HS-27A (cell line): ENCODE measurements at regions not wholly inside any gene's neighbourhood (a gene's known extent, or its start where the extent isn't known, plus 50 kb on each side); places are given as distances from the start of the nearest gene placed in this dataset.
"Not testable (repeated sequence)": the region's sequence is repeated elsewhere in the genome, so short reads cannot be mapped to it uniquely, and the experiment has no call there.

Experiments used
- DNase-seq: peaks from one replicate; pipeline ENCODE4 v3.0.0-alpha.2; 2012; ENCODE audit warnings: low read depth, missing footprints

DNA sequence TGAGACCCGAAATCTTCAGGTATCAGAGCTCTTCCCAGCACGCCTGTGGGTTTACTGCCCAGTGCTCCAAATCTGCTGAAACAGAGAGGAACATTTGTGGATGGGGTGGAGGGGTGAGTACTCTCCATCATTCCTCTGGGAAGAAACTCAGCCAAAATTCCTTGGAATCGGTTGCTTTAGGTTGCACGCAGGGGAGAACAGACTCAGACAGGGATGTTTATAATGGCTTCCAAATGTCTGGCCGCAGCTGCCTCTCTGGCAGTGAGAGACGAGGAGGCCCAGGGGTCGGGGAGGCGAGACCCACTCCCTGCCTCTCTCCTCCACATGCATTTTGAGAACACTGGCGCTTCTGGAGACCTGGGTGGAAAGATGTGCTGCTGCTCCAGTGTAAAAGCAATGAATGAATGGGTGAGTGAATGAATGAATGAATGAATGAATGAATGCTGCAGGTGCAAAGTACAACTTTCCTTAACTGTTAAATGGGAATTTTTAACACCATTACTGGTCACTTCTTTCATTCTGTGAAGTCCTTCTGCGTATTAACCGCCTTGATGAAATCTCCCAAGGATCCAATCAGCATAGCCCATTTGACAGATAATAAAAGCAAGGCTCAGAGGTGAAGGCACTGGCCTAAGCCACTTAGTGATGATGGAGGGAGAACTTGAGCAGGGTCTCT is 437.4 kb downstream of the MIAT start:
- no peak for DNase-seq

DNA sequence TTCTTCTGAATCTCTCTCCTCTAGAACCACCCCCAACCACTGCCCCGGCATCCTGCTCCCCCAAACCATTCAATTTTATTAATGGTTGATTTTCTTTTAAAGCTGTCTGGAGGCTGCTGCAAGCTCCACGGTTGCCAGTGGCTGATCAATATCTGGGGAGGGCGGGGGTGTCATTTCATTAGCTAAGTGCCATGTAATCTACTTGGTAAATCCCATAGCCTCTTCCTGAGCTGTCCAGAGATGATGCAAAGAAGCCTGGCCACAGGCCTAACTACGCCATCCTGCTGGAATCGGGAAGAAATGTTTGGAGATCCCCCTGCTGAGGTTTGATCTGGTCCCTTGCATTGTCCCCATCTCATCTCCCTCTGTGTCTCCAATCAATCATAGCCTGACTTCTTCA is 440.1 kb downstream of the MIAT start:
- no peak for DNase-seq

DNA sequence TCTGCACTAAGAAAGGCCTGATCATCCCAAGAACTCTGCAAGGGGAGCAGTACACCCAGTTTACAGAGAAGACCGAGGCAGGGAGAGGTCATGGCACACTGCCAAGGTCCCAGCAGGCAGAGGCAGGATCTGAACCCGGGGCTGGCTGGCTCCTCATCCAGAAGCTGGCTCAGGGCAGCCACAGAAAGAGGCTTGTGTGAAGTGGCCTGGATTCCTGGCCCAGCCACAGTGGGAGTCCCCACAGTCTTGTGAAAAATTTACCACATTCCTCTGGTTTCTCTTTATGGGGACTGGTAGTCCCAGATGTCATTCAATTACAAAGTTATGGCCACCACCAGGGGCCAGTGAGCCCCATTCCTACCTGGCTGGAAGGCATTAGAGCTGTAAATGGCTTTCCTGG is 440.5 kb downstream of the MIAT start:
- no peak for DNase-seq

DNA sequence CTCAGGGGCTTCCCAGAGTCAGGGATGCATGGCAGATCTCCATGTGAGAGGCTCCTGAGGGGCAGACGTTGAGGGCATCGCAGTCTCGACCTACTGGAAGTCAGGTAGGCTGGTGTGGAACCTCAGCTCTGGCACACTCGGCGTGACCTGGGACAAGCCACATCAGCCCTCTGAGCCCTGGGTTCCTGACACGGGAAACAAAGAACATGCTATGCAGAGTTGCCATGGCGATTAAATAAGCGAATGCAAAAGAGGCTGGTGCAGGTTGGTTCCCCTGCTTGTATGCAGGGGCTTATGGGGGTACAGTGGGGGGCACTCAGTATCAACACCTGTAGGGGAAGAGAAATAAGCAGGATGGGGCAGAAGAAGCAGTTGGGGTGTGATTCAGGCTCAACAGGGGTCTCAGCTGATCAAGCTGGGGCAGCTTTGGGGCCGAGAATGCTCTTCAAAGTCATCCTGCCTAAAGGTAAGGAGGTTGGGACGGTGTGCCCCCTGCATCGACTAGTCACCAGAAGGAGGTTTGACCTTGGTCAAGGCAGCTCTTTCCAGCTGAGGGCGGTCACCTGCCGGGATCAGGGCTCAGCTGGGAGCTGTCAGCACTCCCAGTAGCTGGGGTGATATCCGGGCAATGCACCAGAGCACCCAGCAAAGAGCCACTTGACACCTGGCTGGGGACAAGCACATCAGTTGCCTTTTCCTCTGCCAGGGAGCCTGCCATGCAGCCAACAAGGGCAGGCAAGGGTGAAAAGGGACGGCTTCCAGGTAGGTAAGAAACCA is 442.7 kb downstream of the MIAT start:
- no peak for DNase-seq

DNA sequence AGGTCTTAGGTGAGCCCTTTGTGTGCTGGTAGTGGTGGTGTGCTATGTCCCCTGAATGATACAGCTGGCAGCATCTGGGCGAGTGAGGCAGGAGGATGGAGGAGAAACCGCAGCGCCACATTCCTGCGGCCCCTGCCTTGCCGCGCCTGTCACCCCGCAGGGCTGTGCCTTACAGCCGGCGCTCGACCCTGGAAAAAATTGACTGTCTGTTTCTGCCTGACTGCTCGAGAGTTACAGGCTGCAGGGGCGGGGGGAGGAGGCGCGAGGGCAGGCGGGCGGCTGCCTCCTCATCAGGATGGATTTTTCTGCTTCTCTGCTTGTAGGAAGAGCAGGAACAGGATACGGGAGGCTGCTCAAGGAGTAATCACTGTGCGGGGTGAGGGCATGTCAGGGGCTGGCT is 443.4 kb downstream of the MIAT start:
- no peak for DNase-seq

DNA sequence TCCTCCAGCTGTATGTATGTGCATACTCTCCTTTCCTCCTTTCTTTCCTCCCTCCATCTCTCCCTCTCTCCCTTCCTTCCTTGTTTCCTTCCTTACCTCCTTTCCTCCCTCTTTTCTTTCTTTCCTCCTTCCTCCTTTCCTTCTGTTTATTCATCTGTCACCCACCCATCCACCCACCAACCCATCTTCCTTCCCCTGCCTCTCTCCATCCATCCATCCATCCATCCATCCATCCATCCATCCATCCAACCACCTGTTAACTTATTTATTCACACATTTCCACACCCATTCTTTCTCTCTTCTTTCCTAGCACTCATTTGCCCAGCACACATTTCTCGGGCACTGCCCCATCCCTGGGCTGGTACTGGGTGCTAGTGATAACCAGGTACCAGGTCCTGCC is 443.9 kb downstream of the MIAT start:
- DNase-seq = no peak

DNA sequence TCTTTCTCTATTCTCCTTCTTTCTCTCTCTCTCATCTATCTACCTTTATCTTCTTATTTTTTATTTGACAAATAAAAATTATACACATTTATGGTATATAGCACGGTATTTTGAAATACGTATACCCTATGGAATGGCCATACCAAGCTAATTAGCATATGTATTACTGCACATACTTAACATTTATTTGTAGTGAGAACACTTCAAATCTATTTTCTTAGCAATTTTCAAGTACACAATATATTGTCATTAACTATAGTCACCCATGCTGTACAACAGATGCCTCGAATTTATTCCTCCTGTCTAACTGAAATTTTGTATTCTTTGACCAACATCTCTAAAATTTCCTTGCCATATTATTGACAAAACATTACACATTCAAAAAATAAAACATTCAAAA is 447.1 kb downstream of the MIAT start:
- DNase-seq = no peak

DNA sequence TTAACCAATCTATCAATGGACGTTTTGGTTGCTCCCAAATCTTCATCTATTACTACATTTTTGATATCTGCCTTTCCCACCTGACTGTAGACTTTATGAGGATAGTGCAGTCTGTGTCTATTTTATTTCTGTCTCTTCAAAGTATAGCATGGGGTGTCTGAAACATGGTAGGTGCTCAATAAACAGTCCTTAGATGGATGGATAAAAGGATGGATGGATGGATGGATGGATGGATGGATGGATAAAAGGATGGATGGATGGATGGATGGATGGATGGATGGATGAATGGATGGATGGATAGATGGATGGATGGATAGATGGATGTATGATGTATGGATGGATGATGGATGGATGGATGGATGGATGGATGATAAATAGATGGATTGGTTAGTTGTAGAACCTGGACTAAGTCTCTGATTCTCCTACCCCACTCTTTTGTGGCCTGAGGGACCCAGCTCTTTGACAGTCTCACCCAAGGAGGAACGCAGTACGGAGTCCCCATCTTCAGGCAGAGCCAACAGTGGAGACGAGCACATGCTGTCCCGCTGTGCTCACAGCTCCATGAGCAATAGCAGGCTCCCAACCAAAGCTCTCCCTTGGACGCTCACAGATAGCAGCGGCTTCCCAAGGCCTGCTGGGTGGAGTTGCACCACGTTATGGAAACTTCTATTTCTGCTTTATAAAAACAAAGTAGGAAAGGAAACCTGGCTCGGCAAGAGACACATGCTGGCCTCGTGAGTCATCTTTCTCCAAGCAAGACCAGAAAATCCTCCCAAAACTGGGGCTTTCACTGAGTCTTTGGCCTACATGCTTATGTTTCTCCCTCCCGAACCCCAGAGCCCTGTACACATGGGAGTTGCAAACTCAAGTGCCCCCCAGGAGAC is 448.0 kb downstream of the MIAT start:
- DNase-seq = peak; percentile 62

DNA sequence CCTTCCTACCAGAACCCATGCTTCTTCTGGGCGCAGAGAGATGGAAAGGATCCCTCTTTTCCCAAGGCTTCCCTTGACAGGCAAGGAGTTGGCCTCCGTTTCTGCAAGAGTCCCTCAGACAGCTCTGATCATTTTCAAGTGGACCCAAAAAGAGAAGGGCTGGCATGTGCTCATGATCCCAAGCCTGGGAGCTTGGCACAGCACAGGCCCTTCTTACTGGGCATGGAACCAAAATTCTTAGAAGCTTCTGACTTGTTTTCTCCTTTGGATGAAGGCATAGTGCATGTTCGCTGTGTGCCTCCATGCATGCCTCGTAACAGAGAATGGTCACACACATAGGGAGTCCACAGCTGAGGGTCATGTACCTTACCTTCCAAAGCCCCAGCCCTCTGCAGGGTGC is 449.6 kb downstream of the MIAT start:
- DNase-seq = no peak

DNA sequence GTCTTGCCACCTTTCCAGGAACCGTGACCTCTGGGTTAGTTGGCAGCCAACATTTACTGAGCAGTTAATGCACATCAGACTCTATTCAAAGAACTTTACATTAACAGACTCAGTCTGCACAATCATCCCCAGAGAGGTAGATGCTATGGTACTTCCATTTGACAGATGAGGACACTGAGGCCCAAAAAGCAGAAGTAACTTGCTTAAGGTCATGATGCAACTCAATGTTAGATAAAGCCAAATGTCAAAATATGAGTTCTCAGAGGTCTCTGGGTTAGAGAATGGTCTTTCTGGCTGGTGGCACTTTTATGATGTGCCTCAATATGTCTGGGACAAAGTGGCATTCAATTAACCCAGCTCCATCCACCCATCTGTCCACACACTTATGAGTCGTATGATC is 450.0 kb downstream of the MIAT start:
- no peak for DNase-seq

DNA sequence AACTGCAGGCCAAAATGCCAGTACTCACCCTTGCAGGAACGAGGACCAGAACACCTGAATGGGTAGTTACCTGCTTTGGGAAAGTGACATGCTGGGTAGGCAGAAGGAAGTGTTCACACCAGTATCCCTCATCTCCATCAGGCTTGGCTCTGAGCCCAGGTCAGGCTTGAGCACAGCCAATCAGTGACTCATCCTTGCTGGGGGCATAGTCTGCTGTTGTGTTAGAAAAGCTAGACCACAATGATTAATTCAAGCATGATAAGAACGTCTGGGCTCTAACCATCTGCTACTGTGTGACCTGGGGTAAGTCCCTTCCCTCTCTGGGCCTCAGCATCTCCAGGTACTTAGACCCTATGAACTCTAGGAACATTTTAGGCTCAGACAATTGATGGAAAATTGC is 450.4 kb downstream of the MIAT start:
- peak; percentile 92 for DNase-seq

DNA sequence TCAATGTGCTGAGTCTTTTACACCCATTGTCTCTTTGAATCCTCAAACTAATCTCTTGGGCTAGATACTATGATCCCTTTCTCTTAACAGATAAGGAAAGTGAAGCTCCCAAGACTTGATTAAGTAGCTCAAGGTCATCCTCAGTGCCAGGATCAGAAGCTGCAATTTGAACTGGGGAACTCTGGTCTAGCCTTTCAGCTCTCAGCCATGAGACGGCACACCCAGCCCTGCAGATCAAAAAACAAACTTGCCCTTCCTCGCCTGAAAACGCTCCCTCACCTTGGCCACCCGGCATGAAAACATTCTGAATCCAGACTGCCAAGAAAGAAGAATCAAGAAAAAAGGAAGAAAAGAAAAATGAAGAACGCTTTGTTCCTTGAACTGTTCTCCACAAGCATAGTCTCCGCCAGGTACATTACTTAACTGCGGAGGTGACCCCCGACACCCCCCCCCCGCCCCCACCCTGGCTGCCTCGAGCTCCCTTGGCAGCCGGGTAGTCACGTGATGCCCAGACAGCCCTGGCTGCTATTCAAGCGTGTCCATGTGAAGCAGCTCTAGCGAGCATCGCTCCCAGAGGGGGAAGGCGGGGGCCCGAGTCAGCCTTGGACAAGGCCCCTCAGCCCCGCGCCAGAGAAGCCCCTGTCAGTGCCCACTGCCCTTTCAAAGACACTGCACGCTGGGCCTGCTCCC is 451.2 kb downstream of the MIAT start:
- no peak for DNase-seq

DNA sequence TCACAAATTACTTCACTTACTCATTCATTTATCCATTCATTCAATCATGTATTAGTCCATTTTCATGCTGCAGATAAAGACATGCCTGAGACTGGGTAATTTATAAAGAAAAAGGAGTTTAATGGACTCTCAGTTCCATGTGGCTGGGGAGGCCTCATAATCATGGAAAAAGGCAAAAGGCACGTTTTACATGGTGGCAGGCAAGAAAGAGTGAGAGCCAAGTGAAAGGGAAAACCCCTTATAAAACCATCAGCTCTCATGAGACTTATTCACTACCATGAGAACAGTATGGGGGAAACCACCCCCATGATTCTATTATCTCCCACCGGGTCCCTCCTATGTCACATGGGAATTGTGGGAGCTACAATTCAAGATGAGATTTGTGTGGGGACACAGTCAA is 452.0 kb downstream of the MIAT start:
- DNase-seq = not testable (repeated sequence)

DNA sequence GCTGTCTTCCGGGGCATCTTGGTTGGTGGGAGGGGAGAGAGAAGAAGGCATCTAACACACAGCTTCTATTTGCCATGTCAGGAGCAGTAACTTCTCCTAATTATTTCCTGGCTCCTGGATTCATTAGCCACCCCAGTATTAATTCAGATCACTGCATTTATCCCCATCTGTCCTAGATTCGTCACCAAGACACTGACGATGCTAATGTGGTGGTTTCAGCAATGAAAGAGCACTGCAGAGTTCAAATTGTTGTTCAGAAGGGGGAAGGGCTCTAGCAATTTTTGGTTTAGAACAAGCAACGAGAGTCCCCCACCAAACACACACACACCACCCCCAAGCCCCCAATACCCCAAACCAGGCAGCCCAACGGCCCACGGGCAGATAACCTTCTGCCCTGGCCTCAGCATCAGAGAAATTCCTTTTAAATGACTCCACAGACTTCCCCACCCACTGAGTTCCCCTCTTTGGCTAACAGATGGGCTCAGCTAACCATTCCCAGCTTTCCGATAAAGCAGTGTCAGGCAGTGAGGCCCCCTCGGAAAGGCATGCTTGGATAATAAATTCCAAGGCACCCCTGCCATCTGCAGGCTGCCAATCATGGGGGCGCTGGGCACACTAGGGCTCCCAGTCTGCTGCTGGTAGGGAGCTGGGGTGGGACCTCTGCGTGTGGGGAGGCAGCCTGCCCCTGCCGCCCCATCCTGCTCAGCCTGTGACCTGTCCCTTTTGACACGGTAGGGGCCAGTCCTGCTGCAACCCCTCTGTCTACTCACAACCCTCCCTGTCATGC is 453.5 kb downstream of the MIAT start:
- peak; percentile 88 for DNase-seq

DNA sequence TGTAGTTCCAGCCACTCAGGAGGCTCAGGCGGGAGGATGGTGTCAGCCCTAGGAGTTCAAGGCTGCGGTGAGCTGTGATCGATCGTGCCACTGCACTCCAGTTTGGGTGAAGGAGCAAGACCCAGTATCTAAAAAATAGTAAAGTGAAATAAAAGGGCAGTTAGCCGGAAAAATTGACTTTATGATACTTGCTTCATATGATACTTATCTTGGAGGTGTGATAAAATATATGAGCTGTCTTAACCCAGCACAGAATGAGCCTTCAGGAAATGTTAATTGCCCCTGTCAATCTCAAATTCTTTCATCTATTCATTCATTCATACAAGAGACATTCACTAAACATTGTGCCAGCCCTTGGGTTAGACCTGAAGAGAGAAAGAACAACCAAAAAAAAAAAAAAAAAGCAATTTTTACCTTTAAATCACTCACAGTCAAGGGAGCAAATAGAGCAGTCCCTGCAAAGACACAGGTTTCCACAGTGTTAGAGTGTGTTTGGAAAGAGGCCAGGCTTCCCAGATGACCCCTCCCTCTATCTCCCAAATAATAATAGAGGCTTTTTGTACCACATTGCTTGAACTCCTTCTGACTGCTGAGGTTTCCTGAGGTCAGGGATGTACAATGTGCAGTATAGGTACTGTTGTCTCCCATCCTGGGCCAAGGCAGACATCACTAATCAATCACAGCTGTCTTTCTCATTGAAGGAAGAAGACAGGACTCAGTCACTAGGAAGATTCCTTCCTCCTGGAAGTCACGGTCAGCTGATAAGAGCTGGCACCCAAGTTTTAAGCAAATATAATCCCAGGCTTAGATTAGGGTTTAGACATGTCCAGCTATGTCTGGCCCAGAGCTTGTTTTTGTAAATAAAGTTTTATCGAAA is 454.6 kb downstream of the MIAT start:
- DNase-seq = no peak

DNA sequence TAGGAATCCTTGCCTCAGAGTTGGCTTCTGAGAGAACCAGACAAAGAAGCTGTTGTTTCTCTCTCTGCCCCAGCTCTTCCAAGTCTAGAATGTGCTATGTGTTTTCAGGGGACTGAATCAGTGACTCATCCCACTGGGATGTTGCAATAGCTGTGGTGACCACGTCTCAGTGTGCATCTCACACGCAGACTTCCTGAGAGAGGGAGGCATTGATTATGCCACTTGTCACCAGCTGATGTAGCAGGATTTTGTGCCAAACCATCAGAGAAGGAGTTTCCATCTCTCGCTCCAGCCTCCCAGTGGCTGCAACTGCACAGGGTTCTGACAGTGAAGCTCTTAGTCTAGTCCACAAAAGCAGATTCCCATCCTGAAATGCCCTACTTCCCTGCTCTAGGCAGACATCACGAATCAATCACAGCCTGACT is 455.8 kb downstream of the MIAT start:
- DNase-seq = peak; percentile 95

DNA sequence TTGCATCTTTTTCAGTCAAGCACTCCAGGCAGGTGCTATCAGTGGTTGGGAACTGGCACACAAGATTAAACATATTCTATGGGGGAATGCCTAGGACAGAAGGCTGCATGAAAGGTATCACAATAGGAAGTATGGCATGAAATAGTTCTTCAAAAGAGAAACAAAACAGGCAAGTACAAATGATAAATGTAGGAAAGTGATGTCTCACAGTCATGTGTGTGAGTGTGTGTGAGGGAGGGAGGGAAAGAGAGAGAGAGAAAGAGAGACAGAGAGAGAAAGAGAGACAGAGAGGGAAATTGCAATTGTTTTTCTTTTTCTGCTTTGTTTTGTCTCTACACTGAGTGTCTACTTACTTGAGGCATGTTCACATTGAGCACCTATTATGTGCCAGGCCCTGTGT is 456.3 kb downstream of the MIAT start:
- no peak for DNase-seq

DNA sequence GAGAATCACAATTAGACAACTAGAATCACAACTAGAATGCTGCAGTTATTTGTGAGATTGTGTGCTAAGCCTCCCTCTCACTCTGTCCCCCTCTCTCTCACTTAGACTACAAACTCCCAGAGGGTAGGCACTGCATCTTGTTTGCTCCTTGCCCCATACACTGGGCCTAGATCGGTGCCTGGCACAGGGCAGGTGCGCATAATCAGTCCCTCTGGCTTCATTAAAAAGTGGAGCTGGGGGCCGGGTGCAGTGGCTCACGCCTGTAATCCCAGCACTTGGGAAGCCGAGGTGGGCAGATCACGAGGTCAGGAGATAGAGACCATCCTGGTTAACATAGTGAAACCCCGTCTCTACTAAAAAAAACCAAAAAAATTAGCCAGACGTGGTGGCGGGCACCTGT is 456.8 kb downstream of the MIAT start:
- DNase-seq = no peak

DNA sequence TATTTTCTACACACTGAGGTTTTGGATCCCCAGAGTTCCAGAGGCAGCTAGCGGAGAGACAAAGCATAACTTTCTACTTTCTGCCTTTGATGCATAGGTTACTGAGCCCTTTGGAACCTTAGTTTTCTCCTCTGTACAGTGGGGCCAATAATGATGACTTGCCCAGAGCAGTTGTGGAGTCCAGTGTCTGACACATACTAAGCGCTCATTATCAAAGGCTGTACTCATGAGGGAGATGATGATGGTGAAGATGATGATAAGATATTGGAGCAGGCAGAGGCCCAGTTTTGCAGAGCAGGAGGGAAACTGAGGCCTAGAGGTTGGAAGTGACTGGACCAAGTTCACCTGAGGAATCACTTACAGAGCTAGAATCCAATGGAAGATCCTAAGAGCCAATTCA is 458.0 kb downstream of the MIAT start:
- DNase-seq = no peak

DNA sequence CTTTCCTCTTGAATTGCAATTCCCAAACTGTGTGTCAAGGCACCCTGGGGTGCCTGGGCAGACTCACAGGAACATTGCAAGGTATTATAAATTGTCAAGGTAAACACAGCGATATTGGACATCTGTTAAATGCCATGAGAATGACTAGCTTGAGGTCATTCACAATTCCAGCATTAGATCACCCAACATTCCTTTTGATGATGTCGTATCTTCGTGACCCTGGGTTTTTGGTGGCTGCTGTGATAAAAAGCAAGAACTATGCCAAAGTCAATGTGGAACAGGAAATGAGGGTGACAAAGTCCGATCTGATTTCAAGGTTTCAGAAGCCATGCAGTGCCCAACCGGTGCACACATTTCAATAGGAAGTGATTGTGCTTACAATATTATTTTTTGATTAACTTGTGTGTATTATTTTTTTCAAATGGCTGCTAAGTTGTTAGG is 458.4 kb downstream of the MIAT start:
- peak; percentile 95 for DNase-seq
